GM10266 (cell line): ENCODE measurements at regions not wholly inside any gene's neighbourhood (a gene's known extent, or its start where the extent isn't known, plus 50 kb on each side); places are given as distances from the start of the nearest gene placed in this dataset.

Experiments
- DNase-seq: peaks from one replicate; pipeline ENCODE4 v3.0.0; 2012; ENCODE audit errors: extremely low spot score
- TF ChIP-seq, protein P1 (sequence below): IDR thresholded peaks from 2 replicates; pipeline ENCODE4 v1.5.1; 2012; ENCODE audit warnings: mild to moderate bottlenecking, low read depth; ENCODE audit not compliant: control insufficient read depth, insufficient read depth; ENCODE audit errors: missing control alignments

DNA sequence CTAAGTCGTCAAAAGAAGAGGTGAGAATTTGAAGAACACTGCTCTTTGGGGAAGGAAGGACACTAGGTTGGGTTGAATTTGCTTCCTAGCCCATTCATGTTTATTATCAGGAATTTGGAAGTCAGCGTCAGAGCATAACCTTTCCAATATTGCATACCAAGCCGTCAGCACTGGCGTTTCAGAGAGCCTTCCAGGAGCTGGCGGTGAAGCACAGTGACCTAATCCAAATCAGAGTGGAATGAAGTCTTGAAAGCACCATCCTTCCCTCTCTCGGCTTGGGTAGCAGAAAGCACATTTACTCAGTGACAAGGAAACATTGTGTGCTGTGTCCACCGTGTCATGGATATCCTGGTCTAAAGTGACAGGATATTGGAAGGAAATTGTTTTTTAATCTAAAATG is 240.3 kb upstream of the PELI2 start:
- no peak for DNase-seq
- TF ChIP-seq, protein P1, sequence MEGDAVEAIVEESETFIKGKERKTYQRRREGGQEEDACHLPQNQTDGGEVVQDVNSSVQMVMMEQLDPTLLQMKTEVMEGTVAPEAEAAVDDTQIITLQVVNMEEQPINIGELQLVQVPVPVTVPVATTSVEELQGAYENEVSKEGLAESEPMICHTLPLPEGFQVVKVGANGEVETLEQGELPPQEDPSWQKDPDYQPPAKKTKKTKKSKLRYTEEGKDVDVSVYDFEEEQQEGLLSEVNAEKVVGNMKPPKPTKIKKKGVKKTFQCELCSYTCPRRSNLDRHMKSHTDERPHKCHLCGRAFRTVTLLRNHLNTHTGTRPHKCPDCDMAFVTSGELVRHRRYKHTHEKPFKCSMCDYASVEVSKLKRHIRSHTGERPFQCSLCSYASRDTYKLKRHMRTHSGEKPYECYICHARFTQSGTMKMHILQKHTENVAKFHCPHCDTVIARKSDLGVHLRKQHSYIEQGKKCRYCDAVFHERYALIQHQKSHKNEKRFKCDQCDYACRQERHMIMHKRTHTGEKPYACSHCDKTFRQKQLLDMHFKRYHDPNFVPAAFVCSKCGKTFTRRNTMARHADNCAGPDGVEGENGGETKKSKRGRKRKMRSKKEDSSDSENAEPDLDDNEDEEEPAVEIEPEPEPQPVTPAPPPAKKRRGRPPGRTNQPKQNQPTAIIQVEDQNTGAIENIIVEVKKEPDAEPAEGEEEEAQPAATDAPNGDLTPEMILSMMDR = no peak

DNA sequence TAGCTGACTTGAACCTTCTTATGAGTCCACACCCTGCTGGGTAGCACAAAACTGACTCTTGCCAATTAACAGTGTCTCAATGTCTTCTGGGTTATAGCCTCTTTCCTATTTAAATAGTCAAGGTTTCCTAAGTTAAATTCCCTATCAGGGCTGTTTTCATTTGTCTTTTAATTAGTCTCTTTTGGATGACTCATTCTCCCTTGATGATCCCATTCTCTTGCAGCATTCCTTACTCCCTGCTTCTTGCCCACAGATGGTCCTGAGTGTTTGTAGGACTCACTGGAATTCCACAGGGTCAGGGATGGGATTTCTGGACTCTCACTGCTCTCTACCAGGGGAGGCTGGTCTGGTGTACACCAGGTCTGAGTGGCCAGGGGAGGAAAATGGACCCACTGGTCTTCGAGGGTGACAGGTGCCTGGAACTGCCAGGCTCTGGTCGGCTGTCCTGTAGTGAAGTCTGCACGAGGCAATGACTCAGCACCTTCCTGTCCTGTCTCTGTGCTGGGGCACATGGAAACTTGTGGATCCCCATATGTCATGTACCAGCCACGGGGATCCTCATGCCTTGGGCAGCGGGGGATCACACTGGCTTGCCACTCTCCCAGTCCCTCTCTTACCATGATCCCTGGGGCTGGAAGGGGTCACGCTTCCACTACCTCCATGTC is 236.5 kb upstream of the PELI2 start:
- DNase-seq = no peak
- TF ChIP-seq, protein P1 = no peak

DNA sequence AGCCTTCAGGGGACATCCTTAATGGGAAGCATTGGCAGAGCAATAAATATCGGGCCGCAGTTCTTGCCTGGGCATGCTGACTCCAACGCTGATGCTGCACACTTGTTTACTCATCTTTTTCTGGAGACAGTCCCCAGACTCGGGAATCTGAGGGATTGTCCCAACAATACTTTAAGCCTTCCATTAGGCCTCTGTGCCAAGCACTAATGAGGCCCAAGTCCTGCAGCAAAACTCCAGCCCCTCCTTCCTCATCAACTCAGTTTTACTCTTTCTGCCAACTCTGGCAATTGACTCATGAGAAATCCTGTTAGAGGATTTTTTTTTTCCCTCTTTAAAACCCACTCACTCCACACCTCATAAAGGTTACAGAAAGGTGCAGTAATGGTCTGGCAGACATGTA is 233.4 kb upstream of the PELI2 start:
- TF ChIP-seq, protein P1 = no peak
- no peak for DNase-seq

DNA sequence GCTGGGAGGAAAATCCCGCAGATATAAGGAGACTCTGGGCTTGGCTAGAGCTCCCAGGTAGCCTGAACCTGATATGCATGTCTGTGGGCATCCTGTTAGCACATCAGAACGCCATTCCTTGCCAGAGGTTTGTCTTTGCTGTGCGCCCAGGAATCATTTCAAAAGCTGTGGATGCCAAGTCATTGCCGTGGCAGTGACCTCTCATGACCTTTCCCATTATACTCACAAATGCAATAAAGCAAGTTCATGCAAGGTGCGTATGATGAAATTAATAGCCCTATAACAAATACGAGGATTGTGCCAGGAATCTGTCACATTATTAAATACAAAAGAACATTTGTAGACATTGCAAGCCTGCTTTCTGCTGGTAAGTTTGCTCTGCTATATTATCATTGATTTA is 229.1 kb upstream of the PELI2 start:
- TF ChIP-seq, protein P1 = no peak
- DNase-seq = no peak

DNA sequence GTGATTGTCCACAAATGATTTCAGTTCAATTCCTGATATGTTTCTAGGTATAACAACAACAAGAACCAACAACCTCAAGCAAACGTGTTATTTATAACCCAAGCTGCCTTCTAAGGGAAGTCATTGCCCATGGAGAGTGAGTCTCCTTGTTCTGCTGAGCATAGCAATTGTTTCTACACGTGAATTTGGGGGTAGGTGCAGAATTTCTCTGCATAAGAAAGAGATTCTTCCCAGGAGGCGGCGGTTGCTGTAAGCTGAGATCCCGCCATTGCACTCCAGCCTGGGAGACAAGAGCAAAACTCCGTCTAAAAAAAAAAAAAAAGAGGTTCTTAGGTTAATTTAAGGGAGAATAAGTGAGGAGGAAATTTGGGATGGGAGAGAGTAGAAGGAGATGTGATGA is 226.5 kb upstream of the PELI2 start:
- DNase-seq = no peak
- TF ChIP-seq, protein P1 = no peak

DNA sequence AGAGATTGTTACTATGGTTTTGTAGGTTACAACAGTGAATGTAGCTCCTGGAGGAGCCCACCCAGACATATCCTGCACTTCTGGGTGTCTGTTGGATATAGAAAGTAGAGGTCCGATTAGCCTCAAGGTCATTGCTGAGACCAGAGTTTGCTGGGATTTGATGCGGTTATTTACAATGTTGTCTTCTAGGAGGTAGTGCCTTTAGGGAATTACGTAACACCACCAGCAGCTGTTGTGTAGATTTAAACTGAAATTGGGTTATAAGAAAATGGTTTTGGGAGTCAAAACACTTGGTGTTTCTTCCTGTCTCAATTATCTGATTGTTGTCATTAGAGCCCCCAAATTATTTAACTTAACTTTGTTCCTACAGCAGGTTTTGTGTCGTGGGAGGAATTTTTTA is 225.3 kb upstream of the PELI2 start:
- TF ChIP-seq, protein P1 = no peak
- no peak for DNase-seq

DNA sequence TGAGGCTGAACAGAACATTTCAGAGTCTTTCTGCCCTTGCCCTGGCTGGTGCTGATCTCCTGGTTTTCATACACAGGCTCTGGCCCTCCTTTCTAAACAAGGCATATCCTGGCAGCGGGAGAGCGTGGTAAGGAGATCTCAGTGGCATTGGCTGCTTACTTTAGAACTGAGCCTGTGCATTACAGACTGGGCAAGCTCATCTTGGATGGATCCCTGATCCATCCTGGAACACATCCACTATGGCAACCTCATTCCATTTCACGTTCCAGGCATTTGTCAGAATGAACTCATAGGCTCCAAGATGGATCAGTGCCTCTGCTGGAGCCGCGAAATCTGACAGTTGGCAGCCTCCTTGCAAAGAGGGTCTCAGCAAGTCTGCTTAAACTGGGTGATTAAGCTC is 224.5 kb upstream of the PELI2 start:
- TF ChIP-seq, protein P1 = no peak
- no peak for DNase-seq
